NCI-H187 (cell line): ENCODE measurements at regions not wholly inside any gene's neighbourhood (a gene's known extent, or its start where the extent isn't known, plus 50 kb on each side); places are given as distances from the start of the nearest gene placed in this dataset.

Experiments
- DNase-seq, 2 experiments: peaks; one replicate each; lab custom pipeline; 2025; lab: John Stamatoyannopoulos, UW

- no peak for DNase-seq
Measured at GRCh38 chr5:87949676-87950631, 318.7 kb downstream of the TMEM161B start.

DNA sequence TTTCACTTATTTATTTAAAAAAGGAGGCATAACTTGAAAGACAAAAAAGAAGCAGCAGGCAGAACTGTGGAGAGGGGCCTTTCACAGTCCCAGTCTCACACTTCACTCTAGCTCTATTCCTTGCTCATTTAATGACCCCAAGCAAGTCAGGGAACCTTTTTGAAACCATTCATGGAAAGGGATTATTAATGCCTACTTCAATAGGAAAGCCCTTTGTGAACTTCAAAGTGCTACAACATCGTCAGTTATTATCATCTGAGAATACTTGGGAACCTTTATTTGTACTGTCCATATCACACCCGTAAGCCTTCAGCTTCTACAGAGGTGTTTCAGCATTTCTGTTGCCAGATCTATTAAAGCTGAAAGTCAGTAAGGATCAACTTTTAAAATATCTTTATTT, 320.2 kb downstream of the TMEM161B start:
- no peak for DNase-seq

- no peak for DNase-seq
Measured at GRCh38 chr5:87946271-87946670, 322.4 kb downstream of the TMEM161B start.

GRCh38 chr5:87945286-87945650, 323.4 kb downstream of the TMEM161B start:
- DNase-seq: no peak

DNA sequence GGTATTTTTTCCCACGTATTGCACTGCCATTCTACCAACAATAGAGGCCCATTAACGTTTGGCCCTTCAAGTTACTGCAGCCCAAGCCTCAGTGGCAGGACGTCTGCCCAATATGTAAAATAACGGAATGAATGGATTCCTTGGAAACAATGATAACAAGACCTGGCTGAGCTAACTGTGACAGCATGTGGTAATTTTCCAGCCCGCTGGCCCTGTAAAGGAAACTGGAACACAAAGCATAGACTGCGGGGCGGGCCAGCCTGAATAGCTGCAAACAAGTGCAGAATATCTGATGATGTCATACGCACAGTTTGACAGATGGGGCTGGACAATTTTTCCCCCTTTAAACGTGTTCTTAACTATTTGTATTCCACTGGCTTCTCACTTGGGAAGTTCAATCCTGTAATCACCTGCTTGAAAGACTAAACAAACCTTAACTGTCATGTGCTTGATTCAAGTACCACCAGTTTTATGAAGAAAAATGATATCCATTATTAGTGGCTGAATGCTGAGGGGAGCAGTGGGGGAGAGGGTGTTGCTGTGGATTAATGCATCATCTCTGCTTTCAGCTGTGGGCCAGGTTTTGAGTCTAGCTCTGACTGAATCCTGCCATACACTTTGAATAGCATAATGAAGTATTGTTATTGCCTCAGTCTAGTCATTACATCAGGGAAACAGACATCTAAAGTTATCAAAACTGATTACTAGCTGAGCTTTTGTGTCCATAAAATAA, 323.9 kb downstream of the TMEM161B start:
- no peak for DNase-seq

DNA sequence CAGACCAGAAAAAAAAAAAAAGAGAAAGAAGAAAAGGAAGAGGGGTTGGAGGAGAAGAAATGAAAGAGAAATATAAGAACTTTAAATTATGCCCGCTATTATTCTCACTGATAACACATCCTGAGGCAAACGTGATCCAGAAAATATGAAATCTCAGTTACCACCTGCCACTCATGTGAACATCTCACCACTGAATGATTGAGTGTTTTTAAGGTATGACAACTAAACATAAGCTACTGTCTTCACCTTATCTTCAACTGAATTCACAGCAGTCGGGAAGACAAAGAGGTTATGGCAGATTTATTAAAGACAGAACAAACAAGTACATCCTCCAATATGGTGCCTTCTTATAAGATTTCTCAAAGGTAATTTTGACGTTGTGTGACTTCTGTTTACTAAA, 327.9 kb downstream of the TMEM161B start:
- no peak for DNase-seq

GRCh38 chr5:87936667-87937066, 332.0 kb downstream of the TMEM161B start:
- DNase-seq: no peak

DNA sequence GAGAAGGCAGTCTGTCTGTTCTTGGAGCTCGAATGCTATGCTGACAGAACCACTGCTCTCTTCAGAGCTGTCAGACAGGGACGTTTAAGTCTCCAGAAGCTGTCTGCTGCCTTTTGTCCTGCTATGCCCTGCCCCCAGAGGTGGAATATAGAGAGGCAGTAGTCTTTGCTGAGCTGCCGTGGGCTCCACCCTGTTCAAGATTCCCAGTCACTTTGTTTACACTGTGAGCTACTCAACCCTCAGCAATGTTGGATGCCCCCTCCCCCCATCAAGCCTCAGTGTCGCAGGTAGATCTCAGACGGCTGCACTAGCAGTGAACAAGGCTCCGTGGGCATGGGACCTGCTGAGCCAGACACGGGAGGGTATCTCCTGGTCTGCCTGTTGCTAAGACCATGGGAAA, 344.2 kb downstream of the TMEM161B start:
- DNase-seq: no peak

DNA sequence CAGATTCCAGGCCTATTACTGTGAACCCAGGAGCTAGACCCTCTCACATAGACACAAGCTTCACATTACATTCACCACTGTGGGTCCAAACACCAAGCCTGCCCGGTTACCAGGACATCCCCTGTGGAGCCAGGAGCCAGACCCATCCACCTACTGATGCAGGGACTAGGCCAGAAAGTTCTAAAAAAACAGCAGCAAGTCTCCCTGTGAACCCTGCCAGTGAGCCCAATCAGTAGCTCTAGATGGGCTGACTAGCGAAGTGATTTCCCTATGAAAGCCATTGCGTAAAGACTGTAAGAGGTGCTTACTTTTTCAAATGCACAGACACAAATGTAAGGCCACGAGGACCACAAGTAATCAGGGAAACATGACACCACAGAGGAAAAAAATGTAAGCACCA, 352.3 kb downstream of the TMEM161B start:
- DNase-seq: no peak

GRCh38 chr5:87912419-87912818, 356.2 kb downstream of the TMEM161B start:
- no peak for DNase-seq

DNA sequence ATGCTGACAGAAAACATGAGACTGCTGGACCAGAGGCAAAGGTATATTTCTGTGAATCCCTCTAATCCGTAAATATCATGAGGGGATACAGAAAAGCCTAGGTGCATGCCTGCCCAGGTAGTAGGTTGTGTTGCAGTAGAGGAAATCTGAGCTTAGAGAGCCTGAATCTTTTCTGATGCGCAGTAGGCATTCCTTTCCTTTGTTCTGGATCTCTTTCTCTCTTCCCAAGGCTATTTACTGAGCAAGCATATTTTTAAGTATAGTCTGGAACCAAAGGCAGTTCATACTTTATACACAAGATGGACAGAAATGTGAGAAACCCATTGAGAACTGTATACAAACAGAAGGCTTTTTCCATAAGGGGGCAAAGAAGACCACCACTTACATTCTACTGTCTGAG, 359.3 kb downstream of the TMEM161B start:
- no peak for DNase-seq

GRCh38 chr5:87906962-87907361, 361.7 kb downstream of the TMEM161B start:
- DNase-seq: no peak

GRCh38 chr5:87900419-87900818, 368.2 kb downstream of the TMEM161B start:
- no peak for DNase-seq

GRCh38 chr5:87899721-87900131, 368.9 kb downstream of the TMEM161B start:
- no peak for DNase-seq

- DNase-seq: no peak
Measured at GRCh38 chr5:87899208-87899661, 369.4 kb downstream of the TMEM161B start.

DNA sequence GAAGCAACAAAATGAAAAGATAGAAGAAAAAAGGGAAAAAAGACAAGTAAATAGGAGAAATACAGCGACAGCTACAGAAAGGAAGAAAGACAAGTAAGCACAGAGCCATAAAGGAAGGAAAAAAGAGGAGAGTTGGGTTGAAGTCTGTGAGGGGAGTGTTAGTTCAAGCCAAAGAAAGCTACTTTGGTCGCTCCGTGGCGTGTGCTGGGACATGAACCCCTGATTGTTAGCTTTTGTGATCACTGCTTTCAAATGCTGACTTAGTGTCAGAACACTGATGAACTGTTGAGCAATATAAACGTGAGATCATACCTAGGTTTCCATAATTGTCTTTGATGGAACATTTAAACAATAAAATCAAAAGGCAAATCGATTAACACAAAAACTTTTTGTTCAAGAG, 370.1 kb downstream of the TMEM161B start:
- DNase-seq: no peak

DNA sequence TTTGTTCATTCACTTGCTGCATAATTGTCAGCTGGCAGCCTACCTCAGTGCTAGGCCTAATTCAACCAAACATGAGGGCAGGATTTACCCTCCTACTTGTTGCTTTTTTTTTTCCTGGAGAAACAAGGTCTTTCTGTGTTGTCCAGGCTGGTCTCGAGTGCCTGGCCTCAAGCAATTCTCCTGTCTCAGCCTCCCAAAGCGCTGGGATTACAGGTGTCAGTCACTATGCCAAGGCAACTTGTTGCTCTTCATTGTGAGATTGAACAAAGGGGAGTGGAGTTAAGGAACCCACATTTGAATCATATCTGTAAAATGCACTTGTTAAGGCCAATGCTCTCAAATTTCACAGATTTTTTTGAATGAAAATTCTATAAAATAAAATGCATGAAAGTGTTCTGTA, 380.5 kb downstream of the TMEM161B start:
- DNase-seq: no peak

GRCh38 chr5:87887247-87887646, 381.4 kb downstream of the TMEM161B start:
- no peak for DNase-seq

DNA sequence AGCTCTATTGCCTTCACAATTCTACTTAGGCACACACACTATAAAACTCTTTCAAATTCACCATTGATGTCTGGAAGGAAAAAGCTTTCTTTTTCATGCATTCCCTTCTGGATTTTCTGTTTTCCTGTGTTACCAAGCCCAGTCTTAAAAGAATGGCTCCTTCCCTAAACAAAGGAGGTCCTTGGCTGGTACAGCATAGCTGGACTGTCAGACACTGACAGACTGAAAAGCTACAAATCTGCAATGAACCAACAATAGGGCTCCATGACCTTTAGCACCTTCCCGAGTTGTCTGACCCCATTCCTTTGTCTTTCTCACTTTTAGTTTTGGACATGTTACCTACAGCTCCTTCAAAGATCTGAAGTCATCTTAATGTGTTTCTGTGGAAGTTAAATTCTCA, 382.5 kb downstream of the TMEM161B start:
- no peak for DNase-seq

DNA sequence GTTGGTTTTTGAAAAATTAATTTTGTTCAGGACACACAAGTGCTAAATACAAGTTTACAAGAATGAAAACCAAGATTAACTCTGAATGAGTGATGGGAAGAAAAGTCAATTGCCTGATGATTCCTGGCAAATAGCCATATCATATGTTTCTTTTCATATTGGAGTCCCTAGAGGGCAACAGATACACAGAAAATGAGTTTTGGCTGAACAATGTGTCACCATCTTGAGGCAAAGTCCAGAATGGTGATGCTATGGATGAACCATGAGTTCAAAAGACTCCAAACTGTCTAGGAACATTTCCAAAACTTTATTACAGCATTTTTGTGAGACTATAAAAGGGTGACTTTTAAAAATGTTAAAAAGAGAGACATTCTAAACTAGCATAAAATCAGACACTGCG, 382.9 kb downstream of the TMEM161B start:
- DNase-seq: no peak

- no peak for DNase-seq
Measured at GRCh38 chr5:87877495-87877894, 391.1 kb downstream of the TMEM161B start.

DNA sequence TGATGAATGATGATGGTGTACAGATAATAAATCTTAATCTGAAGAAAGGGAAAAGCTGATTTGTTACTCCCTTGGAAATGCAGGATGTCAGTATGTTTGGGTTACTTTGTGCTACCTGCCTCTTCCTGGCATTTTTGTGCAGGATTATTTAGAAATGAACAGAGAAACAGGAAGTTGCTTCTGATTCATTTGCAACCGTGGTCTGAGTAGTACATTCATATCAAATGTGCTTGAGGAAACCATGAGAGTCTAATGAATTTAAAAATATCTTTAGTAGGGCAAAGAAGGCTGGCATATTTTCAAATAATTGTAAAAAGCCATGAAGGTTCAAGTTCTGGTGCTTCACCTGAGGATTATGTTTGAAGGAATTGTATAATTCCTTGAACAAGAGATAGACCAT, 391.6 kb downstream of the TMEM161B start:
- no peak for DNase-seq

- no peak for DNase-seq
Measured at GRCh38 chr5:87876616-87877015, 392.0 kb downstream of the TMEM161B start.
